ENCODE measurements at regions not wholly inside any gene's neighbourhood (a gene's known extent, or its start where the extent isn't known, plus 50 kb on each side); places are given as distances from the start of the nearest gene placed in this dataset.

DNA sequence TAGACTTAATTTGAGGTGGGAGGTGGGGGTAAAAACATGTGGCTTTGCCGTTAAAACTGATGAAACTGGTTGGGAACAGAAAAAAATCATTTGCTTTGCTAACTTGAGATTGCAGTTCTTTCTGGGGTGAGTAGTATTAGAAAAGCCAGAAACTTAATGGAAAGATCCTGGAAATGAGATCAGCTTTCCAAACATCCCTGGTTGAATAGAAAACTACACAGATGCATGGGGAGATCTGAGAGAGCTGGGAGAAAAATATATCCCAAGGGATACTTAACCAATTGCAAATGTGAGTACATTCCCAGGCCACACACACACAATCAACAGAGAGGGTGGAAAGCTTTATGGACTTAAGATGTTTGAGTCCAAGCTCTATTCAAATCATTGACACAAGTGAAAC lies 222.3 kb downstream of the YTHDC2 start:
- peaks cover 0 to 5% of the 10 kb centered on the region in 2 experiments; a peak in 2 of 4 replicates for H3K4me1 Mint-ChIP-seq
- H2BK15ac ChIP-seq (ENCODE audit: low read depth, low read length) = no peak overlapping the region
- no peak overlapping the region for H4K5ac ChIP-seq (ENCODE audit: insufficient read length, low read depth, low read length)
- H3K9me3 Mint-ChIP-seq = peaks cover 0 to 3% of the 10 kb centered on the region in 2 experiments; a peak in 2 of 5 replicates
- H3K18ac ChIP-seq (ENCODE audit: insufficient read length, low read depth, low read length) = no peak overlapping the region
- no peak overlapping the region for H4K8ac ChIP-seq (replicated peaks; ENCODE audit: insufficient read length, low read depth, low read length)
- H2BK5ac ChIP-seq (ENCODE audit: insufficient read length, low read length) = no peak overlapping the region
- H3K79me1 ChIP-seq (ENCODE audit: insufficient read depth, low read depth, low read length, poor library complexity, severe bottlenecking) = no peaks in the 10 kb centered on the region
- no peak overlapping the region for H3K4me2 ChIP-seq (ENCODE audit: insufficient read depth, insufficient read length, low read length)
- TF ChIP-seq, protein P1, sequence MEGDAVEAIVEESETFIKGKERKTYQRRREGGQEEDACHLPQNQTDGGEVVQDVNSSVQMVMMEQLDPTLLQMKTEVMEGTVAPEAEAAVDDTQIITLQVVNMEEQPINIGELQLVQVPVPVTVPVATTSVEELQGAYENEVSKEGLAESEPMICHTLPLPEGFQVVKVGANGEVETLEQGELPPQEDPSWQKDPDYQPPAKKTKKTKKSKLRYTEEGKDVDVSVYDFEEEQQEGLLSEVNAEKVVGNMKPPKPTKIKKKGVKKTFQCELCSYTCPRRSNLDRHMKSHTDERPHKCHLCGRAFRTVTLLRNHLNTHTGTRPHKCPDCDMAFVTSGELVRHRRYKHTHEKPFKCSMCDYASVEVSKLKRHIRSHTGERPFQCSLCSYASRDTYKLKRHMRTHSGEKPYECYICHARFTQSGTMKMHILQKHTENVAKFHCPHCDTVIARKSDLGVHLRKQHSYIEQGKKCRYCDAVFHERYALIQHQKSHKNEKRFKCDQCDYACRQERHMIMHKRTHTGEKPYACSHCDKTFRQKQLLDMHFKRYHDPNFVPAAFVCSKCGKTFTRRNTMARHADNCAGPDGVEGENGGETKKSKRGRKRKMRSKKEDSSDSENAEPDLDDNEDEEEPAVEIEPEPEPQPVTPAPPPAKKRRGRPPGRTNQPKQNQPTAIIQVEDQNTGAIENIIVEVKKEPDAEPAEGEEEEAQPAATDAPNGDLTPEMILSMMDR (conservative IDR thresholded peaks at IDR 0.05) = no peak
- no peak overlapping the region for H3K9ac ChIP-seq (ENCODE audit: extremely low read depth, insufficient read length, low read length)
- no peak overlapping the region for H2BK12ac ChIP-seq (ENCODE audit: insufficient read length, low read depth, low read length)
- H3K56ac ChIP-seq (ENCODE audit: insufficient read length, low read depth, low read length) = no peak overlapping the region
- DNase-seq = no peak
- no peak overlapping the region for H3K4ac ChIP-seq (ENCODE audit: low read depth, low read length)
- H4K20me1 ChIP-seq (ENCODE audit: control insufficient read depth, insufficient read depth, insufficient read length) = no peaks in the 10 kb centered on the region
- H3K27ac Mint-ChIP-seq = no peak overlapping the region
- no peak overlapping the region for H3K4me3 Mint-ChIP-seq
- H3K27me3 Mint-ChIP-seq (ENCODE audit: low read depth) = no peaks in the 10 kb centered on the region
- no peaks in the 10 kb centered on the region for H3K79me2 ChIP-seq (ENCODE audit: insufficient read depth, low read length)
- no peak overlapping the region for H2BK120ac ChIP-seq (ENCODE audit: low read depth, low read length, poor library complexity, severe bottlenecking)
- H3K27me3 ChIP-seq (ENCODE audit: insufficient read depth, low read length) = no peaks in the 10 kb centered on the region
- no peak overlapping the region for H3K23ac ChIP-seq (ENCODE audit: insufficient read length, low read depth, low read length)
- no CpG with 5 or more reads among the region's 1 CpG for WGBS (ENCODE audit: extremely low coverage, insufficient read length, low lambda C conversion rate)
- H3K4me1 ChIP-seq (ENCODE audit: insufficient read depth, low read length) = no peaks in the 10 kb centered on the region
- H3K23me2 ChIP-seq (ENCODE audit: insufficient read length, low read depth, low read length, poor library complexity, severe bottlenecking) = no peaks in the 10 kb centered on the region
- no peak overlapping the region for H4K91ac ChIP-seq (ENCODE audit: insufficient read length, low read depth, low read length)
- no peak overlapping the region for H2BK20ac ChIP-seq (ENCODE audit: low read depth, low read length, poor library complexity, severe bottlenecking)
- H3K9me3 ChIP-seq (ENCODE audit: control insufficient read depth, low read depth, low read length) = no peaks in the 10 kb centered on the region
- H3K27ac ChIP-seq (ENCODE audit: insufficient read length, low read depth, low read length) = no peak overlapping the region
- H3K14ac ChIP-seq (ENCODE audit: insufficient read depth, low read length) = no peak overlapping the region
- H2AFZ ChIP-seq (ENCODE audit: low read length) = no peak overlapping the region
- H2AK5ac ChIP-seq (ENCODE audit: insufficient read length, low read length) = no peak overlapping the region
- H3K36me3 Mint-ChIP-seq (ENCODE audit: insufficient read depth in 1 of 3, low read depth in 3 of 3) = no peaks in the 10 kb centered on the region
- no peak overlapping the region for H3T11ph ChIP-seq (ENCODE audit: low read length)
